ENCODE measurements at regions not wholly inside any gene's neighbourhood (a gene's known extent, or its start where the extent isn't known, plus 50 kb on each side); places are given as distances from the start of the nearest gene placed in this dataset.

DNA sequence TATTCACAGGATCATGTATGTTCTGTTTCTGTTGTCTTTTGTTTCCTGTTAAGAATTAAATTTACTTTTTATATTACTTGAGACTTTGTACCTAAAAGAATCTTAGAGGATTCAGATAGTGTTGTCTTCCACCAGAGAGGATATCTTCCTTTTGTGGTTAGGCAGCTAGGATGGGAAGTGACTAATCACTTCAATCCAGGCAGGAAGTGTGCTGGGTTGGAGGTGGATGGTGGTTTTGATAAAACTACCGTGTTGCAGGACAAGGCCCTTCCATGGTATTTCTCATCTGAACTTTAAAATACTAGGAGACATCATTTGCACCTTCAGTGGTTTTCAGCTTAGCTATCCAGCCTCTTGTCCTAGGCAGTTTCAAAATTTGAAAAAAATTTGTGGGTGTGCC is 728.6 kb upstream of the CDH2 start:
- H3K27me3 ChIP-seq (replicated peaks; ENCODE audit: control insufficient read depth, insufficient read depth, low read length) = no peaks in the 10 kb centered on the region
- TF ChIP-seq, protein P1, sequence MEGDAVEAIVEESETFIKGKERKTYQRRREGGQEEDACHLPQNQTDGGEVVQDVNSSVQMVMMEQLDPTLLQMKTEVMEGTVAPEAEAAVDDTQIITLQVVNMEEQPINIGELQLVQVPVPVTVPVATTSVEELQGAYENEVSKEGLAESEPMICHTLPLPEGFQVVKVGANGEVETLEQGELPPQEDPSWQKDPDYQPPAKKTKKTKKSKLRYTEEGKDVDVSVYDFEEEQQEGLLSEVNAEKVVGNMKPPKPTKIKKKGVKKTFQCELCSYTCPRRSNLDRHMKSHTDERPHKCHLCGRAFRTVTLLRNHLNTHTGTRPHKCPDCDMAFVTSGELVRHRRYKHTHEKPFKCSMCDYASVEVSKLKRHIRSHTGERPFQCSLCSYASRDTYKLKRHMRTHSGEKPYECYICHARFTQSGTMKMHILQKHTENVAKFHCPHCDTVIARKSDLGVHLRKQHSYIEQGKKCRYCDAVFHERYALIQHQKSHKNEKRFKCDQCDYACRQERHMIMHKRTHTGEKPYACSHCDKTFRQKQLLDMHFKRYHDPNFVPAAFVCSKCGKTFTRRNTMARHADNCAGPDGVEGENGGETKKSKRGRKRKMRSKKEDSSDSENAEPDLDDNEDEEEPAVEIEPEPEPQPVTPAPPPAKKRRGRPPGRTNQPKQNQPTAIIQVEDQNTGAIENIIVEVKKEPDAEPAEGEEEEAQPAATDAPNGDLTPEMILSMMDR (IDR thresholded peaks at IDR 0.05; ENCODE audit: insufficient read depth, low read length, poor library complexity, severe bottlenecking) = no peak
- H3K4me3 ChIP-seq (replicated peaks; ENCODE audit: low read depth, low read length) = no peak overlapping the region
- no peaks in the 10 kb centered on the region for H3K36me3 ChIP-seq (ENCODE audit: control insufficient read depth, insufficient read depth, low read length)
- no peak for DNase-seq (ENCODE audit: extremely low read depth, insufficient read length)

DNA sequence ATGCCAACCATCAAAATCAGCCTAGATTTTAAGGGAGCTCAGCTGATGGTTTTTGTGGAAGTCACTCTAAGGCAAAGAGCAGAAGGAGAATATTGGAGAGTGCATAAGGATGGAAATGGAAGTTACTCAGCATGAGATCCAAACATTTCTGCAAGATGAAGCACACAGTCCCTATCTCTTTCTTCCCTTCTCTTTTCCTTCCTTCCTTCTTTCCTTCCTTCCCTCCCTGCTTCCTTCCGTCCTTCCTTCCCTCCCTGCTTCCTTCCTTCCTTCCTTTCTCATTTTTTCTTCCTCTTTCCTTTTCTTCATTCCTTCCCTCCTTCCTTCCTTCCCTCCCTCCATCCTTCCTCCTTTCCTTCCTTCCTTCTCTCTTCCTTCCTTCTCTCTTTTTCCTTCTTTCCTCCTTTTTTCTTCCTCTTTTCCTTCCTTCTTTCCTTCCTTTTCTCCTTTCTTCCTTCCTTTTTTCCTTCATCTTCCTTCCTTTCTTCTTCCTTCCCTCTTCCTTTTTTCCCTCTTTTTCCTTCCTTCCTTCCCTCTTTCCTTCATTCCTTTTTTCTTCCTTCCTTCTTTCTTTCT is 727.9 kb upstream of the CDH2 start:
- Histone ChIP-seq H3K4me3 (replicated peaks; ENCODE audit: low read depth, low read length) (no peak overlapping the region), H3K36me3 (ENCODE audit: control insufficient read depth, insufficient read depth, low read length) (no peaks in the 10 kb centered on the region), H3K27me3 (replicated peaks; ENCODE audit: control insufficient read depth, insufficient read depth, low read length) (no peaks in the 10 kb centered on the region)
- no peak for DNase-seq (ENCODE audit: extremely low read depth, insufficient read length)
- TF ChIP-seq, protein P1 (IDR thresholded peaks at IDR 0.05; ENCODE audit: insufficient read depth, low read length, poor library complexity, severe bottlenecking) = no peak

DNA sequence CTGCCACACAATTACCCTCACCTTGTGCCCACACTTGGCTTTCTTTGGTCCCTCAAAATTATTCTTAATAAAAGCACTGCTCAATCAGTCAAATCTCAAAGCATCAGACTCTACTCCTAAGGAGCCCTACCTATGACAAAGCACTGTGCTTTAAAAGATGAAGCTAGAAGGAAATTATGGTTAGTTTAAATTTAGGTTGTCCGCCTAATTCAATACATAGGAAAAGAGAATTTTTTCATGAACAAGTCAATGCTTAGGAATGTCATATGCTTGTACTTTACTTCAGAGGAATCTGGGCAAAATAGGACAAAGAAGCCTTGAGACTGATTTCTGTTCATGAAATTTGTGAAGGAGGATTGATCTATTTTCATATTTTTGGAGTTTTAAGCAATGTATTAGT is 726.4 kb upstream of the CDH2 start:
- TF ChIP-seq, protein P1 (IDR thresholded peaks at IDR 0.05; ENCODE audit: insufficient read depth, low read length, poor library complexity, severe bottlenecking) = no peak

DNA sequence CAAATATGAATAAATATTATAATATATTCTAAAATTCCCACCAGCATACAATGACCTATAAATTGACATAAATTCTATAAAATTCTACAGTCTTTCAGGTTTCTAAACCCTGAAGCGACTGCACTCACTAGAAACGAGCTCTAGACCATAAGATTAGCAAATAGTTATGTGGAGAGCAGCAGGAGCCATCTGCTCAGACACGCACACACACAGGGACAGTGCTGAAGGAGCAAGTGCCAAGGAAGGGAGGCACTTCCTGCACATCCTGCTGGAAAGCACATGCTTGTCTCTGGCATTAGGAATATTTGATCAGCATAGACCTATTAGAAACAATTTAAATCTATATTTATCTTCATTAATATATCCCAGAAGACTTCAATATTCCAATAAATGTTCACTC is 713.9 kb upstream of the CDH2 start:
- TF ChIP-seq, protein P1 (IDR thresholded peaks at IDR 0.05; ENCODE audit: insufficient read depth, low read length, poor library complexity, severe bottlenecking) = no peak
- no peaks in the 10 kb centered on the region for H3K36me3 ChIP-seq (ENCODE audit: control insufficient read depth, insufficient read depth, low read length)
- H3K4me3 ChIP-seq (replicated peaks; ENCODE audit: low read depth, low read length) = no peak overlapping the region
- DNase-seq (ENCODE audit: extremely low read depth, insufficient read length) = no peak
- H3K27me3 ChIP-seq (replicated peaks; ENCODE audit: control insufficient read depth, insufficient read depth, low read length) = no peaks in the 10 kb centered on the region

More for the DNA sequence above, 726.4 kb upstream of the CDH2 start:
- no peaks in the 10 kb centered on the region for H3K27me3 ChIP-seq (replicated peaks; ENCODE audit: control insufficient read depth, insufficient read depth, low read length)
- H3K36me3 ChIP-seq (ENCODE audit: control insufficient read depth, insufficient read depth, low read length) = no peaks in the 10 kb centered on the region
- DNase-seq (ENCODE audit: extremely low read depth, insufficient read length) = no peak
- H3K4me3 ChIP-seq (replicated peaks; ENCODE audit: low read depth, low read length) = no peak overlapping the region

DNA sequence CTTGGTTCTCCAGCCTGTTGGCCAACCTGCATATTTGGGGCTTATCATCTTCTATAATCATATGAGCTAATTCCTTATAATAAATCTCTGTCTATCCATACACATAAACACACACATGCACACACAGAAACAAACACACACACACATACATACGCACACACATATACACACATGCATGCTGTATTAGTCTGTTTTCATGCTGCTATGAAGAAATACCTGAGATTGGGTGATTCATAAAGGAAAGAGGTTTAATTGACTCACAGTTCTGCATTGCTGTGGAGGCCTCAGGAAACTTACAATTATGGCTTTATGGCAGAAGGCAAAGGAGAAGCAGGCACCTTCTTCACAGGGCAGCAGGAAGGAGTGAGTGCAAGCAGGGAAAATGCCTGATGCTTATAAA is 707.4 kb upstream of the CDH2 start:
- Histone ChIP-seq H3K4me3 (replicated peaks; ENCODE audit: low read depth, low read length) (no peak overlapping the region), H3K36me3 (ENCODE audit: control insufficient read depth, insufficient read depth, low read length) (no peaks in the 10 kb centered on the region), H3K27me3 (replicated peaks; ENCODE audit: control insufficient read depth, insufficient read depth, low read length) (no peaks in the 10 kb centered on the region)
- TF ChIP-seq, protein P1 (IDR thresholded peaks at IDR 0.05; ENCODE audit: insufficient read depth, low read length, poor library complexity, severe bottlenecking) = no peak
- no peak for DNase-seq (ENCODE audit: extremely low read depth, insufficient read length)

DNA sequence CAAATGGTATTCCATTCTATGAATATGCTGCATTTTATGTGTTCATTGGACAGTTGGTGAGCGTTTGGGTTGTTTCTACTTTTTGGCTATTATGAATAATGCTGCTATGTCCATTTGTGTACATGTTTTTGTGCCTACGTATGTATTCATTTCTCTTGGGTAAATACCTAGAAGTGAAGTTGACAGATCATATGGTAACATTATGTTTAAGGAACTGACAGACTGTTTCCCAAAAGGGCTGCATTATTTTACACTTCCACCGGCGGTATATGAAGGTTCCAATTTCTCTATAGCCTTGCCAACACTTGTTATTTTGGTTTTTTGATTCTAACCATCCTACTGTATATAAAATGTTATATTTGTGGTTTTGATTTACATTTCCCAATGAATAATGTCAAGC is 703.9 kb upstream of the CDH2 start:
- H3K36me3 ChIP-seq (ENCODE audit: control insufficient read depth, insufficient read depth, low read length) = no peaks in the 10 kb centered on the region
- TF ChIP-seq, protein P1 (IDR thresholded peaks at IDR 0.05; ENCODE audit: insufficient read depth, low read length, poor library complexity, severe bottlenecking) = no peak
- H3K4me3 ChIP-seq (replicated peaks; ENCODE audit: low read depth, low read length) = no peak overlapping the region
- H3K27me3 ChIP-seq (replicated peaks; ENCODE audit: control insufficient read depth, insufficient read depth, low read length) = no peaks in the 10 kb centered on the region
- DNase-seq (ENCODE audit: extremely low read depth, insufficient read length) = no peak
